GM18907 (cell line): ENCODE measurements at regions not wholly inside any gene's neighbourhood (a gene's known extent, or its start where the extent isn't known, plus 50 kb on each side); places are given as distances from the start of the nearest gene placed in this dataset.
"Not testable (repeated sequence)": the region's sequence is repeated elsewhere in the genome, so short reads cannot be mapped to it uniquely, and the experiment has no call there.

Source experiments
- ATAC-seq: cut with Tn5 transposase; IDR thresholded peaks from one replicate; pipeline ENCODE4 v1.9.1; 2021; ENCODE audit warnings: mild to moderate bottlenecking, moderate library complexity; ENCODE audit not compliant: unreplicated experiment

DNA sequence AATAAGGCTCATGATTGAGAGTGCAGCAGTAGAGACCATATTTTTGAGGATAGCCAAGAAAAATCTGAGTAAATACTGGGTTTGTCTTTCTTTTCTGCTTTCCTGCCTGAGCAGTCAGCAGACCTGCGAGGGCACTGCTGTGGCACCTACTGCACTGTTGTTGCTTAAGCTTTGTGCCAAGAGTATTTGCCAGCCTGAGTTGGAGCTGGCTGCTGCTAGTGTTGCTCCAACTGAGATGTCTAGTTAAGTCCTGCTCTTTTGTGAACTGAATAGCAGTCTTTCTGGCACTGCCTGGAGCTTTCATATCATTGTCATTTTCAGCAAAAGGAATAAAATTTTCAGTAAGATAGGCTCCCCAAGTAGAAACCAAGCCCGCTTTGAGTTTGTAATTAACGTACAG, 214.5 kb upstream of the P2RY1 start:
- no peak for ATAC-seq

DNA sequence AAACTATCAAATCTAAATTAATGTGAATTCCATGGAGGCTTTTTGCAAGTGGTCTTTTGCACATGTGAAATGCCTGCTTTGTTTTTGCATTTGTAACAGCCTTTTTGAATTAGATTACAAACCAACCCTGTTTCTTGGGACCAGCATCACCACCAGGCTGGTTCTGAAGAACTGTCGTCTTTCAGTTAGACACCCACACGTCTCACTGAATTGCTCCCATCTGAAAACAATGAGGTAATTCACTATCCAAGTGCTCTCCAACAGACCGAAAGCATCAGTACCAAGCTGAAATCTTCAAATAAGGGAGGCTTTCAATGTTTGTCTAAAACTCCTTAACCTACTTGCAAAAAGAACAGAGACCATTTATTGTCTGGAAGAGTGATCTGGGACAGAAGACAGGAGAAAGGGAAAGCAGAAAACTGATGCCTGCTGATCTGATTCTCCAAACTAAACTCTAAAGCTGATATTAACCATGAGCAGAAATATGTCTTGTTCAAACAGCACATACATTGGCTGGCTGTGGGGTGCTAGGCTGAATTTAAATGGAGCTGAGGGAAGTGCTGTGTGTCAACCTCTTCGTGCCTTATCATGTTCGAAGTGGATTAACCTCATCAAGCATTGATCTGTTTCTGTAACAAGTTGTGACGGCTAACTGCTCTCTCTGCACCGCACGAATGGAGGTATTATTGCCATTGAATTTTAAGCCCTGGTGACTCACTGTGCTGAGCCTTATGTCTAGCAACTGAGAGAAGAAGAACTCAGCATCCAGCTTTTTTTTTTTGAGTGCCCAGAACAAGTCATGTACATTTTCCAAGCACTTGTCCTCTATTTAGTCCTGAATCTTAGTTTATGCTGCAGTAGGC, 213.7 kb upstream of the P2RY1 start:
- no peak for ATAC-seq

DNA sequence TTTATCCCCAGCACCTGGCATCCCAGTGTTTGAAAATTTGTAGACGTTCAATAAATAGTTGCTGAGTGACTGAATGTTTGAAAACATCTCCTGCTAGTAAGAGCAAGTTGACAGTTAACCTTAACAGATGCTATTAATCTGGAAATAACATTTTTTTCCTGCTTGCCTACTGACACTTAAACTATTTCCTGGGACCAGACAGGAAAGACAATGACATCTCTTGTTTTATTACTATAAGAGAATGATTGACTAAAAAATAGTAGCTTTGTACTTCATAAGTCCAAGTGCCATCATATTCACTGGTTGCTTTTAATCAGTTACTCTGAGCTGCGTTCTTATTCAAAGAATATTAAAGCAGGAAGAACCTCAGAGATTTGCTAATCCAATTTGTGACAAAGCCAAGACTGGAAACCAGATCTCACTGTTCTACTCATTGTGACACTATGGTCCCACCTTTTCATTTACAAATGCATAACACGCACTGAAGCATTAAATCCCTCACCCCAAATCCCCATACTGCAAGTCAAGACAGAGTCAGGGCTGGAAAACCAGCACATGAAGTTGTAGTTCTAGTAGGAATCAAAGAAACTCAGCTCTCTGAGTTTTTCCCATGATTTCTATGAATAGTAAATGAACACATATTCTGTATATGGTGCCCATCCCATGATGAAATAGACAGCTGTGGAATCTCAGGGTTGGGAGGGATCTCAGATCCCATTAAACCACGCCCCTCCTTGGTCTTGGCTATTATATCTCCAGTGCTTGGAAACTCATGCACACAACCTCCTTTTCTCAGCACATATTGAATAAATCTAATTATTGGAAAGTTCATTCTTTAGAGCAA, 212.7 kb upstream of the P2RY1 start:
- no peak for ATAC-seq

DNA sequence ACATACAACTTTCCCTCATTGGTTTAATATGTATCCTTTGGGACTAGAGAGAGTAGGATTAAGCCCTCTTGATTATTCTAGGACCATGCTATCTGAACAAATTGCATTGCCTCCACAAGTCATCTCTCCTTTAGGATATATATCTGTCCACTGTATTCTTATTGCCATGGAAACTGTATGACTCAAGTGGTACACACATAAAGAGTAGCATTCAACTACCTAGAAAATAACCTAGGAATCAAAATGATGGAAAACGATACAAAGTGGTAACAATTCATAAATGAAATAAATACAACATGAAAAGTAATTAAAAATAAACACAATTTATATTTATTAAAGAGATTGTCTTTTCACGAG, 212.1 kb upstream of the P2RY1 start:
- ATAC-seq, result no peak

- no peak for ATAC-seq
Measured at GRCh38 chr3:152623286-152623911, 211.5 kb upstream of the P2RY1 start.

DNA sequence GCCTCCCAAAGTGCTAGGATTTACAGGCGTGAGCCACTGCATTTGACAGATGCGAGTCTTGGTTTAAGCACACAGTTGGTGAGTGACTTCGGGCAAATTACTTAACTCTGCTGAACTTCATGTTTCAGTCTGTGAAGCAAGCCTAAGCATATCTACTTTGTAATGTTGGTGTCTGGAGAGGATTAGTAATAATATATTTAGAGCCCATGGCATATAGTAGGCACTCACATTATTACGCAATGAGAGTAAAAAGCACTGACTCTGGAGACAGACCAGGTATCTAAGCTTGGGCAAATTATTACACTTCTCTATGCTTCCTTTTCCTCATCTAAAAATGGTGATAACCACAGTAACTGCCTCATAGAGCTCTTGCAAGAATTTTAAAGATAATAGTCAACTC, 208.7 kb upstream of the P2RY1 start:
- no peak for ATAC-seq

DNA sequence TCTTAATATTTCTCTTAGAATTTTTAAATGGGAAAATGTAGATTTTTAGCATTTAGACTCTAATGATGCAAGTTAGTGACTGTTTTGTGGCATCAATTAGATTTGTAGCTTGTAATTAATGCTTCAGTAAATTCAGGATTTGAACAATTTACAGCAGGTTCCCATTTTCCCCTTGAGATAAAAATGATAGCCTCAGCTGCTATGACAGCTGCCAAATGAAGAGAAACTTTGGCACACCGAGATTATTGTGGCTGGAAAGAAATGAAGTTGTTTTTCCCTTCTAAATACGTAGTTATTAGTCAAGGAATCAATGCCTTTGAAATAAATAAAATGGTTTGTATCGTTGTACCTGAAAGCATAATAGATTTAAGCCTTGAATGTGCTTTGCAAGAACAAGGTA, 206.4 kb upstream of the P2RY1 start:
- no peak for ATAC-seq

DNA sequence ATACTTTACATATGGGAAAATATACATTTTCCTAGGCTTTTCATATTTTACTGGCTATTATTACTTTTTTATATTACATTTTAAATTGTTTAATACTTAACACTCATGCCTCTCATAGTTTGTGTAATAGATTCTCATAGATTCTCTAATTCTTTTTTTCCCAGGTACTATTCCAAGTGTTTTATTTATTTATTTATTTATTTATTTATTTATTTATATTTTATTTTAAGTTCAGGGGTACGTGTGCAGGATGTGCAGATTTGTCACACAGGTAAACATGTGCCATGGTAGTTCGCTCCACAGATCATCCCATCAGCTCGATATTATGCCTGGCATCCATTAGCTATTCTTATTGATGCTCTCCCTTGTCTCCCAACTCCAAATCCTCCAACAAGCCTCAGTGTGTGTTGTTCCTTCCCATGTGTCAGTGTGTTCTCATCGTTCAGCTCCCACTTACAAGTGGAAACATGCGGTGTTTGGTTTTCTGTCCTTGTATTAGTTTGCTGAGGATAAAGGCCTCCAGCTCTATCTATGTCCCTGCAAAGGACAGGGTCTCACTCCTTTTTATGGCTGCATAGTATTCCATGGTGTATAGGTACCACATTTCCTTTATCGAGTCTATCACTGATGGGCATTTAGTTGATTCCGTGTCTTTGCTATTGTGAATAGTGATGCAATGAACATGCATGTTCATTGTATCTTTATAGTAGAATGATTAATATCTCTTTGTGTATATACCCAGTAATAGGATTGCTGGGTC, 205.4 kb upstream of the P2RY1 start:
- ATAC-seq, result no peak

DNA sequence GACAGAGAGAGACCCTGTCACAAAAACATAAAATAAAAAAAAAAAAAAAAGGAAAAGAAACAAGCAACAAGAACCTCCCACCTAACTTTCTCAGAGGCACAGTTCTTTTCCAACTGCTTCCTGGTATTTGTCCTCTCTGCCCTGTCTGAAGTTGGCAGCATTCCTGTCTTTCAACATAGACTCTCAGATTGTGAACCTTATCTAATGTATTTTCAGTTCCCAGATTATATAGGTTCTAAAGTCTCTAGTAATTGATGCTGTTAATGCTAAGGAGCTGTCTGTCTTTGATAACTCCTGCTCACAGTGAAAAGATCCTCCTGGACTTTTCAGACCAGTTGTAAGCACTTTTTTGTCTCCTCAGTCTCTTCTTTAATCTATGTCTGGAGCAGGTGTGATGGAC, 199.5 kb upstream of the P2RY1 start:
- ATAC-seq, result no peak

- no peak for ATAC-seq
Measured at GRCh38 chr3:152636651-152637050, 198.3 kb upstream of the P2RY1 start.

GRCh38 chr3:152638214-152638613, 196.7 kb upstream of the P2RY1 start:
- no peak for ATAC-seq

DNA sequence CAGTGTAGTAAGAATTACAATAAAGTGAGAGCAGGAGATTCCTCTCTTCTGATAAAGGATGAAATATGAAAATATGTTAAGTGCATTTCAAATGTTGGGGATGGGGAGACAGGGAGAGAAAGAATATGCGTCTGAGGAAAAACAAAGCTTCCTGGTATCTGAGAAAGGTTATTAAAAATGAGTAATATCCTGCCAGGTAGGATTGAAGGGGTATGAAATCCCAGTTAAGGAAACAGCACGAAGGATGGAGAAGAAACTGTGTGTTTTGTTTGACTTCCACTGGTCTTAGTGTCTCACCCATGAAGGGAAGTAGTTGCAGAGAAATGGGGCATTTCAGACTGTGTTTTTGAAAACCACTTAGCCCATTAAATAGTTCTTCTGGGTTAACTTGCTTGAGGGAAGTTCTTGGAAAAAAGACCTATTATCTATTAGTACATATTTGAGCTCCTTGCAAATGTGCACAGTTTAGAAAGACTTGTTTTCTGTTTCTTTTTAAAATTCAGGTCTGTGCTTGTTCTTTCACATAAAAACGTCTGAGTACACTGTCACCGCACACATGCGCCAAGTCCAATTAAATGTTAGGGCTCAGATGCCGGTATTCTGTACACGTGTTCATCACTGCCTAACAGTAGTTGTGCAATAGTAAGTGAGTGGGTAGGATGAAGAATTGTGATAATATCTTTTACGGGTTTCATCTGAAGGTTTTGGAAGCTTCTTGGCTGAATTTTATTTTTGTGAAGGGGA, 196.1 kb upstream of the P2RY1 start:
- ATAC-seq, result no peak

DNA sequence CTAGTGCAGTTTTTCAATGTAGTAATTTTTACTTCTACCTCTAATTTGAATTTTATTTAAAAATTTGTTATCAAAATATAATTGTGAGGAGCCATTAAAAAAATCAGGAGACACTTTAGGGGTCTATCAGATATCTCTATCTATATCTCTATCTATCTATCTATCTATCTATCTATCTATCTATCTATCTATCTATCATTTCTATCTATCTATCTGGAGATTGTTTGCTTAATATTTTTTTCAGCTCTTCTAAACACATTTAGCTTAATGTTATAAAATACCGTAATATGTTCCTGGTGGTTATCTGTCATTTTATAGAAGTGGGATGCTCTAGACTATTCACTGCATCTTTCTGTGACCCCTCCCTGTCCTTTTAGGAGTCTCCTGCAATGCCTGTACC, 193.7 kb upstream of the P2RY1 start:
- ATAC-seq, result no peak

DNA sequence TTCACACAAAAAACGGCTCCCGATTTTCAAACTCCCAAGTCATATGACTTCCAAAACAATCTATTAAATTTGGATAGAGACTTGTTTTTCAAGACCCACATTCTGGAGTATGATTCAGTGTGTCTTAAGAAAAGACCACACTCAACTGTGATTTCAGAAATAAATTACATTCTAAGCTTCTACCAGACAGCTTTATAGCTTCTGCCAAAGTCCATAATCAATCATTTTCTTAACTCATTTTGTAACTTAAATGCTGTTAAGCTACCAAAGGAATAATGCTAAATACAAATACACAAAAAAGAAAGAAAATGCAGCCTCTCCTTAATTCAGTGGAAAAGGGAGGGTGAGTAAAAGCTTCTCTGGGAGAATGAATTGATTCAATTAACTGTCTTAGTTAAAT, 192.3 kb upstream of the P2RY1 start:
- no peak for ATAC-seq

GRCh38 chr3:152644478-152644877, 190.5 kb upstream of the P2RY1 start:
- no peak for ATAC-seq

DNA sequence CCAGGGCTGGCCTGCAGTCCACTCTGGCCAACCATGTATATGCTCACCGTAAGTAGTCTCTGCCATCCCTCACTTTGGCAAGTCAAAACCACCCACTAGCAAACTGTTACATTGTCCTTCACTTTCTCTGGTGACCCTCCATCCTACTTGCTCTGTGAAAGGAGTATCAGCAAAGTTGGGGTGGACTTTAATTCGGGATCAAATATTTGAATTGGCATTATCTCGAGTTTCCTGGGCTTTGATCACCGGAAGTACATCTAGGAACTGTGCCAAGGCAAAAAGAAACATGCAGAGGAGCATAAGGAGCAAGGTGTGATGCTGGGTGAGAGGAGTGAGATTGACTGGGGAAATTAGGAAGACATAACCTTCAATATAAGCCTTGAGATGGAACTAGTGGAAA, 188.9 kb upstream of the P2RY1 start:
- no peak for ATAC-seq

GRCh38 chr3:152650177-152650576, 184.8 kb upstream of the P2RY1 start:
- ATAC-seq, result no peak

DNA sequence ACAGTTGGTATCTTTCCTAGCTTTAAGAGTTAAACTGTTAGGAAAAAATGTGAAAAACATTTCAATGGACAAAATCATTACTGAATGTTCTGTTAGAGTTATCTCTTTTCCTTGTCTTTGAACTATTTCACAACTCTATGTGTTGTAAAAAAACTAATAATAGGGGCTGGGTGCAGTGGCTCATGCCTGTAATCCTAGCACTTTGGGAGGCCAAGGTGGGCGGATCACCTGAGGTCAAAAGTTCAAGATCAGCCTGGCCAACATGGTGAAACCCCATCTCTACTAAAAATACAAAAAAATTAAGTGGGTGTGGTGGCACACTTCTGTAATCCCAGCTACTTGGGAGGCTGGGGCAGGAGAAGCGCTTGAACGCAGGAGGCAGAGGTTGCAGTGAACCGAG, 184.0 kb upstream of the P2RY1 start:
- not testable (repeated sequence) for ATAC-seq

DNA sequence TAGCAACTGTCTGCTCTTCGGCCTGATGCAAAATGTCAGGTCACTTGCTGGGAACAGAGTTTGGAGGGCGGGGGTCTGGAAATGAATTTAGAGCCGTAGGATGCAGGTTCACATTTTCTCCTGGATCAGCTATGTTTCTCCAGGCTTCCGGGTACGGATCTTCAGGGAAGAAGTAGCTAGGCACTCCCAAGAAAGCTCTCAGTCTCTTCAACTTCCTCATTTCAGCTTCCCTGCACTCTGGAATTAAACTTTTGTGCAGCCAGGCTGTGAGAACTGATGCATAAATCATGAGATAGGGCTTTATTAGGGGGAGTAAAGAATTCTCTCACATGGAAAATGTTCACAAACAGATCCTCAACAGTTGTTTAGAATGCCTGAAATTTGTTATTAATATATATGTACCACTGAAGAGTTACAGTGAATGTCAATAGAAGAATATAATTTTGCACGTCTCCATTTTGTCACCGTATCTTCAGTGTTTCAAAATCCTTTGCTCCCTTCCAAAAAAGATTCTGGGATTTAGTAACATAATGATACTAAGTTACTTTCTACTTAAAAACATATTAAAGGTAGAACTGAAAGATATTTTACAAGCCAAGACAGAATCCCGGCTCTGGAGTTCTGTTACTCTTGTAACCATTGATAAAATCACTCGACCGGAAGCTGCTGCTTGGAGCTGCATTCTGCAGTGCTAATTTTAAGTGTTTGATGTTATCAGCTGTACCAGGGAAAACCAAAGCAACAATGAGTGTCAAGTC, 178.5 kb upstream of the P2RY1 start:
- no peak for ATAC-seq

GRCh38 chr3:152656972-152657355, 178.0 kb upstream of the P2RY1 start:
- ATAC-seq, result no peak
